DOHH2 (cell line): ENCODE measurements at regions not wholly inside any gene's neighbourhood (a gene's known extent, or its start where the extent isn't known, plus 50 kb on each side); places are given as distances from the start of the nearest gene placed in this dataset.

Experiments
- H3F3A ChIP-seq: fragments of 200-600 bp; sonication (generic), shearing (Covaris generic); 2 replicates; pipeline ENCODE4 v1.6.0; 2016; ENCODE audit warnings: antibody characterized with exemption, mild to moderate bottlenecking; ENCODE audit not compliant: control insufficient read depth, insufficient read depth
- H3K27ac ChIP-seq: fragments of 200-600 bp; sonication (generic); 2 replicates; pipeline ENCODE4 v1.5.1; 2014; ENCODE audit warnings: low read depth, mild to moderate bottlenecking, low read length, moderate library complexity
- H3K27me3 ChIP-seq: fragments of 200-600 bp; sonication (generic); 2 replicates; pipeline ENCODE4 v1.6.1; 2014; ENCODE audit warnings: mild to moderate bottlenecking, low read length, mixed read lengths; ENCODE audit not compliant: control insufficient read depth
- H3K36me3 ChIP-seq: fragments of 200-600 bp; sonication (generic); 2 replicates; pipeline ENCODE4 v1.6.1; 2014; ENCODE audit warnings: mild to moderate bottlenecking, low read length, moderate library complexity, mixed read lengths; ENCODE audit not compliant: control insufficient read depth
- H3K4me1 ChIP-seq: fragments of 200-600 bp; sonication (generic); 2 replicates; pipeline ENCODE4 v1.6.1; 2014; ENCODE audit warnings: mild to moderate bottlenecking, low read length, mixed read lengths; ENCODE audit not compliant: control insufficient read depth
- H3K4me2 ChIP-seq: fragments of 200-600 bp; sonication (generic); 2 replicates; pipeline ENCODE4 v1.6.0; 2014; ENCODE audit warnings: mild to moderate bottlenecking, low read length, moderate library complexity
- H3K4me3 ChIP-seq: fragments of 200-600 bp; sonication (generic); 2 replicates; pipeline ENCODE4 v1.5.1; 2014; ENCODE audit warnings: mild to moderate bottlenecking, low read length, mixed read lengths
- H3K79me2 ChIP-seq: fragments of 200-600 bp; sonication (generic); 2 replicates; pipeline ENCODE4 v1.6.1; 2014; ENCODE audit warnings: mild to moderate bottlenecking, low read length, mixed read lengths; ENCODE audit not compliant: control insufficient read depth
- H3K9me2 ChIP-seq: fragments of 200-600 bp; sonication (generic); replicated peaks from 2 replicates; pipeline ENCODE4 v1.6.1; 2014; ENCODE audit warnings: mild to moderate bottlenecking, low read length, mixed read lengths; ENCODE audit not compliant: control insufficient read depth
- H3K9me3 ChIP-seq: fragments of 200-600 bp; sonication (generic); 2 replicates; pipeline ENCODE4 v1.6.1; 2014; ENCODE audit warnings: antibody characterized with exemption, low read length, mixed read lengths; ENCODE audit not compliant: control insufficient read depth, insufficient read depth
- H4K20me1 ChIP-seq: fragments of 200-600 bp; sonication (generic); 2 replicates; pipeline ENCODE4 v1.6.0; 2014; ENCODE audit warnings: low read depth, mild to moderate bottlenecking, antibody characterized with exemption, low read length, moderate library complexity; ENCODE audit not compliant: control insufficient read depth, insufficient read depth
- EZH2phosphoT487 ChIP-seq: fragments of 200-600 bp; sonication (generic); IDR thresholded peaks from 2 replicates; pipeline ENCODE4 v1.6.1; 2017; ENCODE audit warnings: borderline replicate concordance, mild to moderate bottlenecking, antibody characterized with exemption, low read length, moderate library complexity, mixed read lengths
- TF ChIP-seq, protein P1 (sequence below): fragments of 200-600 bp; sonication (generic); IDR thresholded peaks from one replicate; pipeline ENCODE4 v1.5.1; 2014; ENCODE audit warnings: antibody characterized with exemption, mild to moderate bottlenecking, low read depth, low read length; ENCODE audit not compliant: poor library complexity, severe bottlenecking

DNA sequence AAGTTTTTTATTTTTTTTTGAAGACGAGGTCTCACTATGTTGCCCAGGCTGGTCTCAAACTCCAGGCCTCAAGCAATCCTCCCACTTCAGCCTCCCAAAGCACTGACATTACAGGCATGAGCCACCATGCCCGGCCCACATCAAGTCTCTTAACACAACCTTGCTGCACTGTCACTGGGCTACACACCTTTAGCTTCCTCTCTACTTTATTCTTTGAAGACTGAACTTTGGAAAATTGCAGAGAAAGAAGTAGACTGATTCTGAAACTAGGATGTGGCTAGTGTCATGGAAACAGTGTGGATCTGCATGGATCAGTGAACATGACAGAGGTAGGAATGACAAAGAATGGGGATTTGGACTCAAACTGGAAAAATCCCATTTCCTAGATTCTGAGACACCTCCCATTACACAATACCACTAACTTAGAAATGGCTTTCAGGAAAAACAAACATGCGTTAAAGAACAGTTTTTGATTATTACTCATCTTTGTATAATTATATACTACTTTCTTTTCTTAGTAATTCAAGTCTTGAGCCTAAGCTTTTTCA lies 99.6 kb upstream of the SPON1 start:
- Histone ChIP-seq H4K20me1 (no peaks in the 10 kb centered on the region), H3K4me3 (no peak overlapping the region), H3K9me2 (no peaks in the 10 kb centered on the region), H3K4me2 (no peak overlapping the region), H3F3A (peaks cover 5% of the 10 kb centered on the region; the same call in 1 of the 2 replicates), H3K27me3 (peaks cover 9% of the 10 kb centered on the region), H3K36me3 (peaks cover 3% of the 10 kb centered on the region; the same call in 1 of the 2 replicates), H3K9me3 (no peaks in the 10 kb centered on the region), H3K27ac (peak overlapping the region; percentile 78), H3K79me2 (no peaks in the 10 kb centered on the region), H3K4me1 (peaks cover 43% of the 10 kb centered on the region)
- TF ChIP-seq, protein P1, sequence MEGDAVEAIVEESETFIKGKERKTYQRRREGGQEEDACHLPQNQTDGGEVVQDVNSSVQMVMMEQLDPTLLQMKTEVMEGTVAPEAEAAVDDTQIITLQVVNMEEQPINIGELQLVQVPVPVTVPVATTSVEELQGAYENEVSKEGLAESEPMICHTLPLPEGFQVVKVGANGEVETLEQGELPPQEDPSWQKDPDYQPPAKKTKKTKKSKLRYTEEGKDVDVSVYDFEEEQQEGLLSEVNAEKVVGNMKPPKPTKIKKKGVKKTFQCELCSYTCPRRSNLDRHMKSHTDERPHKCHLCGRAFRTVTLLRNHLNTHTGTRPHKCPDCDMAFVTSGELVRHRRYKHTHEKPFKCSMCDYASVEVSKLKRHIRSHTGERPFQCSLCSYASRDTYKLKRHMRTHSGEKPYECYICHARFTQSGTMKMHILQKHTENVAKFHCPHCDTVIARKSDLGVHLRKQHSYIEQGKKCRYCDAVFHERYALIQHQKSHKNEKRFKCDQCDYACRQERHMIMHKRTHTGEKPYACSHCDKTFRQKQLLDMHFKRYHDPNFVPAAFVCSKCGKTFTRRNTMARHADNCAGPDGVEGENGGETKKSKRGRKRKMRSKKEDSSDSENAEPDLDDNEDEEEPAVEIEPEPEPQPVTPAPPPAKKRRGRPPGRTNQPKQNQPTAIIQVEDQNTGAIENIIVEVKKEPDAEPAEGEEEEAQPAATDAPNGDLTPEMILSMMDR = no peak
- TF ChIP-seq EZH2phosphoT487 = no peak

DNA sequence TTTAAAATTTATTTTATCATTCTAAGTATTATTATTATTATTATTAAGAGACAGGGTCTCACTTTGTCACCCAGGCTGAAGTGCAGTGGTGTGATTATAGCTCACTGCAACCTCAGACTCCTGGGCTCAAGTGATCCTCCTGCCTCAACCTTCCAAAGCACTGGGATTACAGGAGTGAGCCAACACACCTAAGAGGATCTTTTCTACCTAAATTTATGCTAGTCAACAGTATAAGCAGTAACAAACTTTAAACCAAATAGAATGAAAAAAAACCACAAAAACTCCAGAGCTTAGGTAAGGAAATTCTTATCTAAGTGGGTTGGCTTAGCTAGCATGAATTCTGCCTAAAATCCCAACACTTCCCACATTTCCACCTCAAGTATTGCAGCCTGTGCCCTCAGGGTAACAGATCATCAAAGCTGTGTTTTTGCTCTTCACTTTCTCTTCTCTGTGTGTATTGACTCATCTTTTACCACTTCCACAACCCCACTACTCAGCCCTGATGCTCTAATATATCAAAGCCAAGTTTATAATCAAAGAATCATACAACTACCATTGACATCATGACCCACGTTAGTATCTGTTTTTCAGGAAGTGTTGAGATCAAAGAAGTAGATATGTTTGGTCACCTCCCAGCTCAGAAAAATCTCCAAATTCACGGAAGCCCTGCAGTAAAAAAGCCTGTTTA lies 93.7 kb upstream of the SPON1 start:
- no peak overlapping the region for H3K4me2 ChIP-seq
- no peaks in the 10 kb centered on the region for H3K79me2 ChIP-seq
- peaks cover 4% of the 10 kb centered on the region; the same call in 1 of the 2 replicates for H3K4me1 ChIP-seq
- no peak overlapping the region for H3K27ac ChIP-seq
- TF ChIP-seq EZH2phosphoT487 = no peak
- TF ChIP-seq, protein P1 = no peak
- H3K9me3 ChIP-seq = no peaks in the 10 kb centered on the region
- no peaks in the 10 kb centered on the region for H3K9me2 ChIP-seq
- no peak overlapping the region for H3K4me3 ChIP-seq
- no peaks in the 10 kb centered on the region for H3K36me3 ChIP-seq
- H3K27me3 ChIP-seq = no peaks in the 10 kb centered on the region
- no peaks in the 10 kb centered on the region for H3F3A ChIP-seq
- H4K20me1 ChIP-seq = no peaks in the 10 kb centered on the region

DNA sequence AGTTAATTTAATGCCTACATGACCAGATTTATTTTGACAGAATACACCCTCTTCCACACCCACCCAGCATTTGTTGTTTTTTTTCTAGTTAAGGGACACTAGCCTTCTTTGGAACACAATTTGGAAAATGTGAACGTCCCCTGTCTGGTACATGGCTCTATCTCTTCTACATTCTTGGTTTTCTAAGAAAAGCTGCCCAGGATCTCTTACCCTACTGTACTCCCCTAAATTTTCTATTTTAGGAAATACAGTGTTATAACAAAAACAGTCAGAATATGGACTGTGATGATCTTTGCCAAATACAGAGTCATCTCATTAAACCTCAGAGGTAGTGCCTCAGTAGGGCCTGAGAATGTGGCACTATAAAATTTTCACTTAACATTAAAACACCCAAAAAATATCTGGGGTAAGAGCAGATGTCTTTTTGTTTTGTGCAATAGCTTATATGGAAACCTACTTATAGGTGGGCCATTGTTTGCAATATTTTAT lies 93.1 kb upstream of the SPON1 start:
- H3K9me3 ChIP-seq = no peaks in the 10 kb centered on the region
- no peak for TF ChIP-seq EZH2phosphoT487
- TF ChIP-seq, protein P1 = no peak
- no peaks in the 10 kb centered on the region for H3K79me2 ChIP-seq
- no peaks in the 10 kb centered on the region for H4K20me1 ChIP-seq
- H3K36me3 ChIP-seq = no peaks in the 10 kb centered on the region
- no peaks in the 10 kb centered on the region for H3F3A ChIP-seq
- 0 out of 2 replicates have a peak, but pooled peaks cover 3% of the 10 kb centered on the region for H3K4me1 ChIP-seq
- no peaks in the 10 kb centered on the region for H3K9me2 ChIP-seq
- H3K27ac ChIP-seq = no peak overlapping the region
- H3K4me3 ChIP-seq = no peak overlapping the region
- H3K27me3 ChIP-seq = no peaks in the 10 kb centered on the region
- no peak overlapping the region for H3K4me2 ChIP-seq
